GM13976 (cell line): ENCODE measurements at regions not wholly inside any gene's neighbourhood (a gene's known extent, or its start where the extent isn't known, plus 50 kb on each side); places are given as distances from the start of the nearest gene placed in this dataset.
"Not testable (repeated sequence)": the region's sequence is repeated elsewhere in the genome, so short reads cannot be mapped to it uniquely, and the experiment has no call there.

ENCODE experiments used
- DNase-seq: peaks from one replicate; pipeline ENCODE4 v3.0.0; 2012; ENCODE audit warnings: low spot score
- in situ Hi-C: fragments of 300-500 bp; cut with MboI; formaldehyde crosslinking; loops from one replicate; pipeline ENCODE4 v1.12.0; 2022; ENCODE audit warnings: low sequenced_read_pairs, mixed read lengths, inconsistent platforms; ENCODE audit not compliant: unreplicated experiment
- TF ChIP-seq, protein P1 (sequence below): IDR thresholded peaks from 2 replicates; pipeline ENCODE4 v1.5.1; 2012; ENCODE audit warnings: borderline replicate concordance, mild to moderate bottlenecking; ENCODE audit not compliant: insufficient read depth; ENCODE audit errors: extremely low read depth, missing control alignments, control extremely low read depth

DNA sequence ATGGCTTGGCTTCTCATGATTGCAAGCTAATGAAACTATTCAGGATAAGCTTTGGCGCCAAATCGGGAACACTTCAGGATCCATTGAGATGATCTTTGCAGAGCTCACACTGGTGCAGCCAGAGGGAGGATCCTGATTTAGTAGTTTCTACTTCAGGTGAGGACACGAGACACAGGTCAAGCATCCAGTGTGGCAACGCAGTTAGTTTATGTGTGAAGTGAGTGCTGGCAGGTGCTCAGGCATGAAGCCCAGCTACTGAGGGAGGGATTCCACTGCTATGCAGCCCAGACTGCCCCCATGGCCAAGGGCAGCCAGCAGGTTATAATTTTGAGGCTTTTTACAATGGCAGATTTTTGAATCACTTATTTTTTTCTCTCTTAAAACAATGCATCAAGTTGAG, 113.5 kb upstream of the PCED1B start:
- TF ChIP-seq, protein P1, sequence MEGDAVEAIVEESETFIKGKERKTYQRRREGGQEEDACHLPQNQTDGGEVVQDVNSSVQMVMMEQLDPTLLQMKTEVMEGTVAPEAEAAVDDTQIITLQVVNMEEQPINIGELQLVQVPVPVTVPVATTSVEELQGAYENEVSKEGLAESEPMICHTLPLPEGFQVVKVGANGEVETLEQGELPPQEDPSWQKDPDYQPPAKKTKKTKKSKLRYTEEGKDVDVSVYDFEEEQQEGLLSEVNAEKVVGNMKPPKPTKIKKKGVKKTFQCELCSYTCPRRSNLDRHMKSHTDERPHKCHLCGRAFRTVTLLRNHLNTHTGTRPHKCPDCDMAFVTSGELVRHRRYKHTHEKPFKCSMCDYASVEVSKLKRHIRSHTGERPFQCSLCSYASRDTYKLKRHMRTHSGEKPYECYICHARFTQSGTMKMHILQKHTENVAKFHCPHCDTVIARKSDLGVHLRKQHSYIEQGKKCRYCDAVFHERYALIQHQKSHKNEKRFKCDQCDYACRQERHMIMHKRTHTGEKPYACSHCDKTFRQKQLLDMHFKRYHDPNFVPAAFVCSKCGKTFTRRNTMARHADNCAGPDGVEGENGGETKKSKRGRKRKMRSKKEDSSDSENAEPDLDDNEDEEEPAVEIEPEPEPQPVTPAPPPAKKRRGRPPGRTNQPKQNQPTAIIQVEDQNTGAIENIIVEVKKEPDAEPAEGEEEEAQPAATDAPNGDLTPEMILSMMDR: no peak
- DNase-seq: no peak
- in situ Hi-C loops: no loop called here

GRCh38 chr12:46970636-46971035, 108.8 kb upstream of the PCED1B start:
- DNase-seq: no peak
- TF ChIP-seq, protein P1: no peak
- in situ Hi-C loops: no loop called here

- in situ Hi-C loops, DNase-seq: not testable (repeated sequence)
Observed at GRCh38 chr12:46973937-46974336, 105.5 kb upstream of the PCED1B start.

DNA sequence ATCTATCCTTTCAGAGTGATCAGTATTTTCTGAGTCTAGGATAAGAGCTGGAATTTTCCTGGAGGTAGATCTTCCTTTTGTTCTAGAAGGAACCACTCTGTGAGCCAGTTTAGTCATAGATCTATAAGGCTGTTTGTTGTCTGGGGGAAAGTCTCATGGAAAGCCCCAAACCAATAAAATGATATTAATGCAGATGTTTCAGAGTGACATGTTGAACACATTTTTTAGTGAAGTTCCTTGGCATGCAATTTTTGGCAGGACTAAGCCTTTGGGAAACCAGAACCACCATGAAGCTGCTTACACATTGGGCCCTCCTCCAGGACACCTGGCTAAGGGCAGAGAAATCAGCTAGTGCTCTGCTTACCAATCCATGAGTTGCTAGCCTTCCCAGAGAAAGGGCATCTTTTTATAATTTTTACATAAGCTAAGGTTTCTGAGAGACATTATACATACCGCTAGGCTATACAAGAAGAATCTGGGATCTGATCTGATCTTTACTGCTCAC, 101.5 kb upstream of the PCED1B start:
- in situ Hi-C loops: loop anchor here (25.0 kb wide), 1 partner anchor 666 kb away; no protein-coding TSS in a partner anchor
- TF ChIP-seq, protein P1: no peak
- no peak for DNase-seq

GRCh38 chr12:46981622-46982021, 97.8 kb upstream of the PCED1B start:
- TF ChIP-seq, protein P1: no peak
- in situ Hi-C loops: loop anchor here (25.0 kb wide), 1 partner anchor 669 kb away; no protein-coding TSS in a partner anchor
- no peak for DNase-seq

DNA sequence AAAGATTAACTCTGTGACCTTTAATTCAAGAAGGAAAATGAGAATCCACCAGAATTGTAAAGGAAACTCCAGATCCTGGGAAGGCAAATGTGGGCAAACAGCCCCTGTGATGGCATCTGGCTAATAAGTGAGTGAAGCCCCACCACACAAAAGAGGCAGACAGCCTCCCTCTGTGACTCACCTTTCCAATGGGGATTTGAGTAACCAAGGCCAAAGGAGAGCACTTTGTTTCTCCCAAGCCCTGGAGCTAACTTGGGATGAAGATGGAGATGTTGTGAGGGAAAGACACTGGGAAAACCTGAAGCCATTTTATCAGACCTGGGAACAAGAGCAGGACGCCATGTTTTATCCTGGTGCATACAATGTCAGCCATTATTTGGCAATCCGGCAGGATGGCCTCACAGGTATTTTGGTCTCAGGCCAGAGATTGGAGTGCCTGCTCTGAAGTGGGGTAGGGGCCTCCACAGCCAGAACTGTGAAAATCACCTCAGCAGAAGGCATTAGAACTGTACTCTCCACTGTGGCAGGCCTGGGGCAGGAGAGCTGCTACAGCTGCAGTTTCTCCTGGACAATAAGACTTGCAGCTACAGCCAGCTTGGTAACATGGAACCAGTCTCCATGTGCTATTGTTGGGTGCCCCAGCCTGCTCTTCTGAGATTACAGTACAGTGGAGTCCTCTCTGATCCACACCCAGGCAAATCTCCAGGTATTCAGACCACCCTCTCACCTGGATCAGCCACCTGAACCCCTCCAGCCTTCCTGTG, 96.6 kb upstream of the PCED1B start:
- in situ Hi-C loops: loop anchor here (25.0 kb wide), 1 partner anchor 671 kb away; no protein-coding TSS in a partner anchor
- DNase-seq: no peak
- TF ChIP-seq, protein P1: no peak

DNA sequence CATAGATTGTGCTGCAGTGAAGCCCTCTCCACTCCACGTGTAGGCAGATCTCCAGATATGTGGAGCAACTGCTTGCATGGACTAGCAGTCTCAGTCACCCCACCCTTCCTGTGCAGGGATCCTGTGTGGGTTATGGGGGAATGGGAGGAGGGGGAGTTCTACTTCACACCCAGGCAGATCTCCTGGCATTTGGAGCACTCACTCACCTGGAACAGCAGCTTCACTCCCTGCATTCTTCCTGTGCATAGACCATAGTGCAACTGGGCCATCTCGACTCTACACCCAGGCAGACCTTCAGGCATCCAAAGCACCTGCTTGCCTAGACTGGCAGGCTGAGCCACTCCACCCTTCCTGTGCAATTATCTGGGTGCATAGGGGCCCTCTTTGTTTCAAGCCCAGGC, 96.0 kb upstream of the PCED1B start:
- DNase-seq: no peak
- TF ChIP-seq, protein P1: no peak
- in situ Hi-C loops: loop anchor here (25.0 kb wide), 1 partner anchor 671 kb away; no protein-coding TSS in a partner anchor
